ENCODE measurements at regions not wholly inside any gene's neighbourhood (a gene's known extent, or its start where the extent isn't known, plus 50 kb on each side); places are given as distances from the start of the nearest gene placed in this dataset.

GRCh38 chr5:67746103-67746502 lies 469.5 kb upstream of the PIK3R1 start:
- TF ChIP-seq CTCF (IDR thresholded peaks at IDR 0.05; ENCODE audit: borderline replicate concordance, extremely low read depth, insufficient read depth): no peak
- intact Hi-C loops (cut with DNase I): no loop called here
- FAIRE-seq (no peak), DNase-seq (no peak)
- H3K4me3 ChIP-seq (ENCODE audit: low read length in 3 of 3): no peak overlapping the region
- H3K27ac ChIP-seq (ENCODE audit: low read depth in 2 of 2, low read length in 2 of 2): no peak overlapping the region
- H3K4me1 ChIP-seq (ENCODE audit: control insufficient read depth in 2 of 3, insufficient read depth in 2 of 3, low read depth in 1 of 3, low read length in 3 of 3): no peaks in the 10 kb centered on the region
- H3K27me3 ChIP-seq (ENCODE audit: control insufficient read depth, insufficient read depth, low read length): no peaks in the 10 kb centered on the region
- no peaks in the 10 kb centered on the region for H3K9me3 ChIP-seq (ENCODE audit: control insufficient read depth in 2 of 3, insufficient read depth in 1 of 3, low read length in 3 of 3)
- H3K9ac ChIP-seq (ENCODE audit: low read length in 3 of 3): no peak overlapping the region
- H3K36me3 ChIP-seq (ENCODE audit: control insufficient read depth in 2 of 3, insufficient read depth in 3 of 3, low read length in 3 of 3): no peaks in the 10 kb centered on the region

GRCh38 chr5:67732921-67733320 lies 482.6 kb upstream of the PIK3R1 start:
- FAIRE-seq: no peak
- intact Hi-C loops (cut with DNase I): no loop called here

GRCh38 chr5:67732471-67732870 lies 483.1 kb upstream of the PIK3R1 start:
- intact Hi-C loops (cut with DNase I): no loop called here
- Histone ChIP-seq H3K4me3 (ENCODE audit: low read length in 3 of 3) (no peak overlapping the region), H3K27me3 (ENCODE audit: control insufficient read depth, insufficient read depth, low read length) (no peaks in the 10 kb centered on the region), H3K27ac (ENCODE audit: low read depth in 2 of 2, low read length in 2 of 2) (no peak overlapping the region), H3K36me3 (ENCODE audit: control insufficient read depth in 2 of 3, insufficient read depth in 3 of 3, low read length in 3 of 3) (no peaks in the 10 kb centered on the region), H3K4me1 (ENCODE audit: control insufficient read depth in 2 of 3, insufficient read depth in 2 of 3, low read depth in 1 of 3, low read length in 3 of 3) (peaks cover 0 to 3% (median 0%) of the 10 kb centered on the region in 3 donors), H3K9me3 (ENCODE audit: control insufficient read depth in 2 of 3, insufficient read depth in 1 of 3, low read length in 3 of 3) (no peaks in the 10 kb centered on the region), H3K9ac (ENCODE audit: low read length in 3 of 3) (no peak overlapping the region)
- TF ChIP-seq CTCF (IDR thresholded peaks at IDR 0.05; ENCODE audit: borderline replicate concordance, extremely low read depth, insufficient read depth): no peak
- DNase-seq (no peak), FAIRE-seq (no peak)

More at GRCh38 chr5:67732921-67733320, 482.6 kb upstream of the PIK3R1 start:
- H3K9me3 ChIP-seq (ENCODE audit: control insufficient read depth in 2 of 3, insufficient read depth in 1 of 3, low read length in 3 of 3): no peaks in the 10 kb centered on the region
- no peaks in the 10 kb centered on the region for H3K36me3 ChIP-seq (ENCODE audit: control insufficient read depth in 2 of 3, insufficient read depth in 3 of 3, low read length in 3 of 3)
- no peak overlapping the region for H3K9ac ChIP-seq (ENCODE audit: low read length in 3 of 3)
- H3K27ac ChIP-seq (ENCODE audit: low read depth in 2 of 2, low read length in 2 of 2): no peak overlapping the region
- H3K4me3 ChIP-seq (ENCODE audit: low read length in 3 of 3): no peak overlapping the region
- TF ChIP-seq CTCF (IDR thresholded peaks at IDR 0.05; ENCODE audit: borderline replicate concordance, extremely low read depth, insufficient read depth): no peak
- no peak for DNase-seq
- H3K27me3 ChIP-seq (ENCODE audit: control insufficient read depth, insufficient read depth, low read length): no peaks in the 10 kb centered on the region
- H3K4me1 ChIP-seq (ENCODE audit: control insufficient read depth in 2 of 3, insufficient read depth in 2 of 3, low read depth in 1 of 3, low read length in 3 of 3): peaks cover 0 to 3% (median 0%) of the 10 kb centered on the region in 3 donors

GRCh38 chr5:67731886-67732285 lies 483.7 kb upstream of the PIK3R1 start:
- no peak overlapping the region for H3K27ac ChIP-seq (ENCODE audit: low read depth in 2 of 2, low read length in 2 of 2)
- H3K9me3 ChIP-seq (ENCODE audit: control insufficient read depth in 2 of 3, insufficient read depth in 1 of 3, low read length in 3 of 3): no peaks in the 10 kb centered on the region
- no peak overlapping the region for H3K9ac ChIP-seq (ENCODE audit: low read length in 3 of 3)
- intact Hi-C loops (cut with DNase I): no loop called here
- H3K4me1 ChIP-seq (ENCODE audit: control insufficient read depth in 2 of 3, insufficient read depth in 2 of 3, low read depth in 1 of 3, low read length in 3 of 3): peaks cover 0 to 3% (median 0%) of the 10 kb centered on the region in 3 donors
- H3K27me3 ChIP-seq (ENCODE audit: control insufficient read depth, insufficient read depth, low read length): no peaks in the 10 kb centered on the region
- FAIRE-seq: no peak
- no peak for TF ChIP-seq CTCF (IDR thresholded peaks at IDR 0.05; ENCODE audit: borderline replicate concordance, extremely low read depth, insufficient read depth)
- no peak overlapping the region for H3K4me3 ChIP-seq (ENCODE audit: low read length in 3 of 3)
- no peaks in the 10 kb centered on the region for H3K36me3 ChIP-seq (ENCODE audit: control insufficient read depth in 2 of 3, insufficient read depth in 3 of 3, low read length in 3 of 3)
- DNase-seq: peak in 1 of 5 donors; percentile 54

All from kidney (tissue), 13 donors.